Stimulated activated CD4-positive, alpha-beta T cell treated with anti-CD3 and anti-CD28 coated beads, TNF-alpha, amount 100 ng/mL, for 4 hours (primary cell): ENCODE measurements at regions not wholly inside any gene's neighbourhood (a gene's known extent, or its start where the extent isn't known, plus 50 kb on each side); places are given as distances from the start of the nearest gene placed in this dataset.

ENCODE experiments used
- DNase-seq, 3 experiments: peaks; one replicate each; pipeline ENCODE4 v3.0.0-alpha.2; 2020; ENCODE audit warnings: low read depth in 3 of 3

DNA sequence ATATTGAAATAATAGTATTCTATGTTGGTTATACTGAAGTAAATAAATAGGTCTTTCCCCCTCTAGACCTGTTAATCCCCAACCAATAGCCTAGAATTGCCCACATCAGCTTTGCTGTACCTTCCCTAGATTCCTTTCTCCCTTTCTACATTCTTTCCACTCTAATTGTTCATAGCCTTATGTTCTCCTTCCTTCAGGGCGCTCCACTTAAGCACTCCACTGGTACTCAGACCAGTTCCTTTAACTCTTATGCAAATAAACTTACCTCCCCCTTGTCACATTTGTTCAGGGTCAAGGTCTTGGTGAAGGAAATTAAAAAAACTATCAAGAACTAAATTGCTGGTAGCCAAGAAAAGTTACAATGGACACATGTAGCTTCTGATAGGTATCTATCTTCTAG is 294.8 kb downstream of the UTP18 start:
- DNase-seq = no peak

GRCh38 chr17:51559778-51560177 is 299.4 kb downstream of the UTP18 start:
- no peak for DNase-seq

GRCh38 chr17:51560398-51560797 is 300.1 kb downstream of the UTP18 start:
- DNase-seq = no peak

DNA sequence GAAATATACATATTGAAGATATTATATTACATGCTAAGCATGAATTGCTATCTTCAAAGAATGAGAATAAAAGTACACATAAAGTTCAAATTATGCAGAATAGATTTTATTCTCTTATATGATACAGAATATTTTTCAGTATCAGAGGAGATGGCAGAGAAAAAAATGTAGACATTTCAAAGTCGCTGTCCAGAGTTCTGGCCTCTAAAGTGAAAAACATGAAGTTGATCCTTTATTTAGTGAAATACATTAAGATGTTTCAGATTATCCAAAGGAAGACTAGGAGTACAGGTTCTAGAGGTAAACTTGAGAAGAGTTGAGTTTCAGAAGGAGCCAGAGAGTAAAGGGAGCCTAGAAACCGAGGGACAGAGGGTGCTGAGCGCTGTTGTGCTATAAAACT is 303.6 kb downstream of the UTP18 start:
- DNase-seq = no peak

GRCh38 chr17:51572115-51572514 is 311.8 kb downstream of the UTP18 start:
- DNase-seq = no peak
